OCI-LY3 (cell line): ENCODE measurements at regions not wholly inside any gene's neighbourhood (a gene's known extent, or its start where the extent isn't known, plus 50 kb on each side); places are given as distances from the start of the nearest gene placed in this dataset.

Source experiments
- EZH2phosphoT487 ChIP-seq: fragments of 200-600 bp; shearing (Covaris generic); IDR thresholded peaks from 2 replicates; pipeline ENCODE4 v1.6.1; 2018; ENCODE audit warnings: antibody characterized with exemption, mixed run types, low read depth
- TF ChIP-seq, protein P1 (sequence below): fragments of 200-600, 300-600 bp; sonication (generic); IDR thresholded peaks from 2 replicates; pipeline ENCODE4 v1.5.1; 2014; ENCODE audit warnings: antibody characterized with exemption, low read length, low read depth

DNA sequence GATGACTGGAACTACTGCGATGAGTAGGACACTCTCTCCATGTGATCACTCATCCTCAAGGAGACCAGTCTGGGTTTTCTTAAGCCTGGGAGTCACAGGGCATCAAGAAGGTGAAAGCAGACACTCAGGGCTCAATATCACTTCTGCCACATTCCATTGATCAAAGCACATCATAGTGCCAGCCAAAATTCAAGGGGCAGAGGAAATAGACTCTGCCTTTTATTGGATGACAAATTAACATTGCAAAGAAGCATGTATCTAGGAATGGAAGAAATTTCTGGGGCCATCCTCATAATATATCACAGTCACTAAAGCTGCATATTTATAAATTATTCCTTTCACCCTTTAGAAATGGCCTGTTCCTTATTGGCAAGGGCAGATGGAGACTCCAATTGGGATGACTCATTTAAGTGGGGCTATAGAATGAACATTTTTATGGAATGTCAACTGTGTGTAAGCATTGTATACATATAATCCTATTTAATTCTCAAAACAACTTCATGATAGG lies 114.8 kb upstream of the CDC42EP3 start:
- TF ChIP-seq, protein P1, sequence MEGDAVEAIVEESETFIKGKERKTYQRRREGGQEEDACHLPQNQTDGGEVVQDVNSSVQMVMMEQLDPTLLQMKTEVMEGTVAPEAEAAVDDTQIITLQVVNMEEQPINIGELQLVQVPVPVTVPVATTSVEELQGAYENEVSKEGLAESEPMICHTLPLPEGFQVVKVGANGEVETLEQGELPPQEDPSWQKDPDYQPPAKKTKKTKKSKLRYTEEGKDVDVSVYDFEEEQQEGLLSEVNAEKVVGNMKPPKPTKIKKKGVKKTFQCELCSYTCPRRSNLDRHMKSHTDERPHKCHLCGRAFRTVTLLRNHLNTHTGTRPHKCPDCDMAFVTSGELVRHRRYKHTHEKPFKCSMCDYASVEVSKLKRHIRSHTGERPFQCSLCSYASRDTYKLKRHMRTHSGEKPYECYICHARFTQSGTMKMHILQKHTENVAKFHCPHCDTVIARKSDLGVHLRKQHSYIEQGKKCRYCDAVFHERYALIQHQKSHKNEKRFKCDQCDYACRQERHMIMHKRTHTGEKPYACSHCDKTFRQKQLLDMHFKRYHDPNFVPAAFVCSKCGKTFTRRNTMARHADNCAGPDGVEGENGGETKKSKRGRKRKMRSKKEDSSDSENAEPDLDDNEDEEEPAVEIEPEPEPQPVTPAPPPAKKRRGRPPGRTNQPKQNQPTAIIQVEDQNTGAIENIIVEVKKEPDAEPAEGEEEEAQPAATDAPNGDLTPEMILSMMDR = no peak
- TF ChIP-seq EZH2phosphoT487 = no peak
